Body of pancreas (tissue), 4 donors: ENCODE measurements at regions not wholly inside any gene's neighbourhood (a gene's known extent, or its start where the extent isn't known, plus 50 kb on each side); places are given as distances from the start of the nearest gene placed in this dataset.
"Not testable (repeated sequence)": the region's sequence is repeated elsewhere in the genome, so short reads cannot be mapped to it uniquely, and the experiment has no call there.

Experiments used
- ATAC-seq: fragments of 150-250 bp; one replicate; pipeline ENCODE4 v1.9.1; 2016
- DNase-seq, 4 donors: peaks; one replicate each; pipeline ENCODE4 v3.0.0-alpha.2; 2019
- H3K27ac ChIP-seq, 4 donors: fragments of 200-600 bp; sonication (generic); 1 replicate in 3 of 4; 2 replicates in 1 of 4; pipeline versions ENCODE4 v1.5.1 to v1.6.1; 2016 to 2019; ENCODE audit warnings: mild to moderate bottlenecking in 1 of 4, mixed read lengths in 1 of 4, moderate library complexity in 1 of 4
- H3K27me3 ChIP-seq, 2 donors: fragments of 200-600 bp; sonication (generic); one replicate each; pipeline ENCODE4 v1.6.0; 2016; ENCODE audit warnings: mild to moderate bottlenecking in 1 of 2
- H3K36me3 ChIP-seq, 2 donors: fragments of 200-600 bp; sonication (generic); replicated peaks in 1 of 2; 2 replicates each; pipeline ENCODE4 v1.5.1; 2016; ENCODE audit warnings: low read depth in 2 of 2; ENCODE audit not compliant: insufficient read depth in 1 of 2
- H3K4me1 ChIP-seq: fragments of 200-600 bp; sonication (generic); one replicate; pipeline ENCODE4 v1.6.0; 2016
- H3K4me3 ChIP-seq, 2 donors: fragments of 200-600 bp; sonication (generic); 1 replicate in 1 of 2; 2 replicates in 1 of 2; pipeline ENCODE4 v1.5.1; 2016 to 2019
- H3K9me3 ChIP-seq, 3 donors: fragments of 200-600 bp; sonication (generic); 1 replicate in 2 of 3; 2 replicates in 1 of 3; pipeline ENCODE4 v1.5.1; 2016
- POLR2A ChIP-seq, 3 donors: fragments of 450-650 bp; IDR thresholded peaks; one replicate each; pipeline ENCODE4 v1.6.1; 2016; ENCODE audit warnings: antibody characterized with exemption in 3 of 3, mild to moderate bottlenecking in 2 of 3
- WGBS, 2 donors: methylation state at CpG; one replicate each; pipeline ENCODE4 v1.1.5; 2017; 5-methylcytosine and 5-hydroxymethylcytosine counted together
- intact Hi-C: fragments of 100-400 bp; cut with DNase I; formaldehyde crosslinking; loops from one replicate; pipeline ENCODE4 v1.15.1; 2023
- TF ChIP-seq, protein P1 (sequence below), 7 experiments: fragments of 450-650 bp in 4 of 7; fragments of 200-600 bp in 3 of 7; sonication (generic) in 3 of 7; IDR thresholded peaks; one replicate each; pipeline ENCODE4 v1.5.1; 2016 to 2019; ENCODE audit warnings: antibody characterized with exemption in 7 of 7

DNA sequence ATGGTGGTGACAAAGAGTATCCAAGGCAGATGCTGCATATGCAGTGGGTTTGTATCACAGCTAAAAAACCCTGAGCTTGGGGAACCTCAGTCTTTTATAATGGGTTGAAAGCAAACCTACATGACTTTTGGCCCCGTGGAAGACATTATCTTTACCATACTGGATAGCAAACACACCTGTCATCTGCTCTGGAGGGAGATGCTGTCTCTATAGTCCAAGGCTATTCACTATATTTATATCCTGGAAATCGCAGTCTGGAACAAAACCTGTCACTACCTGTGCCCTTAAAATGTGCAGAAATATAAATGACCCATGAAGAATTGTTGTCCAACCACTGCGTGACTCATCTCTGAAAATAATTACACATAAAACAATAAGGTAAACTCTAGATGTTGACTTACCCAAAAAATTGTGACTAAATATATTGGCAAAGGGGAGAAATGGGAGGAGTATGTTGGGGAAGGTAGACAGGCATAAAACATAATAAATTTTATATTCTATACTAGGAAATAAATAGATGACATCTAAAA, 121.0 kb upstream of the CXADR start:
- H3K4me1 ChIP-seq = no peaks in the 10 kb centered on the region
- intact Hi-C loops = no loop called here
- DNase-seq (no peak), ATAC-seq (no peak)
- 54 to 57% methylated on average over 3 of the region's 3 CpGs for WGBS, 2 donors
- H3K27me3 ChIP-seq = no peaks in the 10 kb centered on the region
- no peaks in the 10 kb centered on the region for H3K9me3 ChIP-seq
- no peak overlapping the region for H3K27ac ChIP-seq
- no peaks in the 10 kb centered on the region for H3K36me3 ChIP-seq
- H3K4me3 ChIP-seq = no peak overlapping the region
- TF ChIP-seq POLR2A (IDR thresholded peaks at IDR 0.05) = no peak
- TF ChIP-seq, protein P1, sequence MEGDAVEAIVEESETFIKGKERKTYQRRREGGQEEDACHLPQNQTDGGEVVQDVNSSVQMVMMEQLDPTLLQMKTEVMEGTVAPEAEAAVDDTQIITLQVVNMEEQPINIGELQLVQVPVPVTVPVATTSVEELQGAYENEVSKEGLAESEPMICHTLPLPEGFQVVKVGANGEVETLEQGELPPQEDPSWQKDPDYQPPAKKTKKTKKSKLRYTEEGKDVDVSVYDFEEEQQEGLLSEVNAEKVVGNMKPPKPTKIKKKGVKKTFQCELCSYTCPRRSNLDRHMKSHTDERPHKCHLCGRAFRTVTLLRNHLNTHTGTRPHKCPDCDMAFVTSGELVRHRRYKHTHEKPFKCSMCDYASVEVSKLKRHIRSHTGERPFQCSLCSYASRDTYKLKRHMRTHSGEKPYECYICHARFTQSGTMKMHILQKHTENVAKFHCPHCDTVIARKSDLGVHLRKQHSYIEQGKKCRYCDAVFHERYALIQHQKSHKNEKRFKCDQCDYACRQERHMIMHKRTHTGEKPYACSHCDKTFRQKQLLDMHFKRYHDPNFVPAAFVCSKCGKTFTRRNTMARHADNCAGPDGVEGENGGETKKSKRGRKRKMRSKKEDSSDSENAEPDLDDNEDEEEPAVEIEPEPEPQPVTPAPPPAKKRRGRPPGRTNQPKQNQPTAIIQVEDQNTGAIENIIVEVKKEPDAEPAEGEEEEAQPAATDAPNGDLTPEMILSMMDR (IDR thresholded peaks at IDR 0.05) = no peak

DNA sequence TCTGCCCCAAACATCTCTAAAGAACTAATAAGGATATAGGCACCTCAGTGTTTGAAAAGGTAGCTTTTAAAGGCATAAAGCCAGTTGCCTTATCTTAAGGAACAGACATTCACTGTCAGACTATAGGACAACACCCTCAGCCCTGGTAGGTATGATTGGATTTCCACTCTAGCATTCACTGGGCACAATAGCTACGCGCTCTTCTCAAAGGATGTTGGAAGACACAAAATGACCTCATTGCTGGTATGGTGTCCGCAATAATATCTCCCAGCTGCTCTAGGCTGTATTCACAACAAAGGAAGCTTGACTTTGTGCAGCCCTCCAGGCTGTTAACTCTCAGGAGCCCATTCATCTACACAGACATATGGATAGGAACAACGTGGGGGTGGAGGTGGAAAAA, 119.4 kb upstream of the CXADR start:
- 82 to 84% methylated on average over 4 of the region's 4 CpGs for WGBS, 2 donors

DNA sequence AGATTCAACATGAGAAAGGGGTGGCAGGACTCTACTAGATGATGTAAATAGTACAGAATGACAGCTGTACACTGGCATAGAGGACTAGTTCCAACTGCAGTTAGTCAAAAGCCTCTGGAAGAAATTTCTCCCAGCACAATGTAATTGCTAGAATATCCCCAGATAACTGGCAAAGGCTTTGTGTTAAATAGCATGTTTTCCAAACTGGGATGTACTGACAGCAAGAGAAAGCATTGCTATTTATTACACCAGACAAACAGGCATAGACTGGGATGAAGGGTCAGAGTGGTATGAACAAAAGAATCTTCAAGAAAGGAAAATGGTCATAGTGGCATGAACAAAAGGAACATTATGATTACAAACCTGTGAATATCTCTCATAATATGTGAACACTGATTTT, 115.9 kb upstream of the CXADR start:
- ATAC-seq (no peak), DNase-seq (no peak)
- Histone ChIP-seq H3K4me3 (no peak overlapping the region), H3K36me3 (no peaks in the 10 kb centered on the region), H3K27me3 (no peaks in the 10 kb centered on the region), H3K9me3 (no peaks in the 10 kb centered on the region), H3K27ac (no peak overlapping the region), H3K4me1 (no peaks in the 10 kb centered on the region)
- intact Hi-C loops = no loop called here
- TF ChIP-seq POLR2A (IDR thresholded peaks at IDR 0.05) = no peak
- TF ChIP-seq, protein P1 (IDR thresholded peaks at IDR 0.05) = no peak

More for the DNA sequence above, 119.4 kb upstream of the CXADR start:
- H3K36me3 ChIP-seq = no peaks in the 10 kb centered on the region
- TF ChIP-seq, protein P1 (IDR thresholded peaks at IDR 0.05) = no peak
- TF ChIP-seq POLR2A (IDR thresholded peaks at IDR 0.05) = no peak
- H3K4me3 ChIP-seq = no peak overlapping the region
- ATAC-seq (no peak), DNase-seq (no peak)
- no peak overlapping the region for H3K27ac ChIP-seq
- intact Hi-C loops = no loop called here
- no peaks in the 10 kb centered on the region for H3K4me1 ChIP-seq
- no peaks in the 10 kb centered on the region for H3K9me3 ChIP-seq
- no peaks in the 10 kb centered on the region for H3K27me3 ChIP-seq

DNA sequence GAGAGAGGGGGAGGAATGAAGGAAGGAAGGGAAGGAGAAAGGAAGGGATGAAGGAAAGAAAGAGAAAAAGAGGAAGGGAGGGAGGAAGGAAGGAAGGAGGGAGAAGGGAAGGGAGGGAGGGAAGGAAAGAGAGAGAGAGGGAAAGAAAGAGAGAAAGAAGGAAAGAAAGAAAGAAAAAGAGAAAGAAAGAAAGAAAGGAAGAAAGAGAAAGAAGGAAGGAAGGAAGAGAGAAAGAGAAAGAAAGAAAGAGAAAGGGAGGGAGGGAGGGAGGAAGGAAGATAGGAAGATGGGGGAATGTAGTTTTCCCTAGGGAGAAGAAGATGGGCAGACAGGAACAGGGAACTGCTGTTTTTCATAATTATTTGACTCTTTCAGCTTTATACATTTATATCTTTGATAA, 115.1 kb upstream of the CXADR start:
- Histone ChIP-seq H3K9me3 (no peaks in the 10 kb centered on the region), H3K4me1 (peaks cover under 1% of the 10 kb centered on the region), H3K4me3 (no peak overlapping the region), H3K36me3 (no peaks in the 10 kb centered on the region), H3K27ac (no peak overlapping the region), H3K27me3 (no peaks in the 10 kb centered on the region)
- no peak for ATAC-seq
- intact Hi-C loops = no loop called here
- DNase-seq = no peak
- TF ChIP-seq POLR2A (IDR thresholded peaks at IDR 0.05) = no peak
- TF ChIP-seq, protein P1 (IDR thresholded peaks at IDR 0.05) = no peak

DNA sequence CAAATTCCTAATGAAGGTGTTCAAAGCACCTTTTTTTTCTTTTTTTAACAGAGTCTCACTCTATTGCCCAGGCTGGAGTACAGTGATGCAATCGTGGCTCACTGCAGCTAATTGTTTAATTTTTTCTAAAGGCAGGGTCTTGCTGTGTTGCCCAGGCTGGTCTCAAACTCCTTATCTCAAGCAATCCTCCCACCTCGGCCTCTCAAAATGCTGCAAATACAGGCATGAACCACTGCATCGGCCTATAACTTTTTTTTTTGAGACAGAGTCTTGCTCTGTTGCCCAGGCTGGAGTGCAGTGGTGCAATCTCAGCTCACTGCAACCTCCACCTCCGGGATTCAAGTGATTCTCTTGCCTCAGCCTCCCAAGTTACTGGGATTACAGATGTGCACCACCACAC, 113.9 kb upstream of the CXADR start:
- H3K9me3 ChIP-seq, intact Hi-C loops, ATAC-seq, H3K4me1 ChIP-seq, H3K27ac ChIP-seq, H3K27me3 ChIP-seq, H3K36me3 ChIP-seq, H3K4me3 ChIP-seq, DNase-seq: not testable (repeated sequence)
- 76 to 83% methylated on average over 4 of the region's 4 CpGs for WGBS, 2 donors
